ENCODE measurements at regions not wholly inside any gene's neighbourhood (a gene's known extent, or its start where the extent isn't known, plus 50 kb on each side); places are given as distances from the start of the nearest gene placed in this dataset.

DNA sequence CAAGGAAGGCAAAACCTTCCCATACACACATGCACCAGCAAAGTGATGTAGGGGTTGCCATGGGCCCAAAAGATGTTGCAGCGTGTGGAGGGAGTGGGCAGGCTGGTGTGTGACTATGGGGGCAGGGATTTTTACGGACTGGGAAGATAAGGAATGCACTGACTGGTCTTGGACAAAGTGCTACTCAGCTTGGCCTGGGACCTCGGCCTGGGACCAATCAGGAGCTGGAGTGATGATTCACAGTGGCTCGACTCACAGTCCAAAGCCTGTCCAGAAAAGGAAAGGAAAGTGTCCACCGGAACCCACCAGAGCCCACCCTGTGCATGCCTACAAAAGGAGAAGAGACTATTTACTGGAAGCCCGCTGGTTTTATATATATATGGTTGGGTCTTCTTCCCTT, 567.0 kb upstream of the GNPDA2 start:
- TF ChIP-seq POLR2A (IDR thresholded peaks at IDR 0.05) (no peak), POLR2AphosphoS5 (IDR thresholded peaks at IDR 0.05) (no peak), EP300 (IDR thresholded peaks at IDR 0.05; ENCODE audit: low read depth) (no peak)
- TF ChIP-seq, protein P1, sequence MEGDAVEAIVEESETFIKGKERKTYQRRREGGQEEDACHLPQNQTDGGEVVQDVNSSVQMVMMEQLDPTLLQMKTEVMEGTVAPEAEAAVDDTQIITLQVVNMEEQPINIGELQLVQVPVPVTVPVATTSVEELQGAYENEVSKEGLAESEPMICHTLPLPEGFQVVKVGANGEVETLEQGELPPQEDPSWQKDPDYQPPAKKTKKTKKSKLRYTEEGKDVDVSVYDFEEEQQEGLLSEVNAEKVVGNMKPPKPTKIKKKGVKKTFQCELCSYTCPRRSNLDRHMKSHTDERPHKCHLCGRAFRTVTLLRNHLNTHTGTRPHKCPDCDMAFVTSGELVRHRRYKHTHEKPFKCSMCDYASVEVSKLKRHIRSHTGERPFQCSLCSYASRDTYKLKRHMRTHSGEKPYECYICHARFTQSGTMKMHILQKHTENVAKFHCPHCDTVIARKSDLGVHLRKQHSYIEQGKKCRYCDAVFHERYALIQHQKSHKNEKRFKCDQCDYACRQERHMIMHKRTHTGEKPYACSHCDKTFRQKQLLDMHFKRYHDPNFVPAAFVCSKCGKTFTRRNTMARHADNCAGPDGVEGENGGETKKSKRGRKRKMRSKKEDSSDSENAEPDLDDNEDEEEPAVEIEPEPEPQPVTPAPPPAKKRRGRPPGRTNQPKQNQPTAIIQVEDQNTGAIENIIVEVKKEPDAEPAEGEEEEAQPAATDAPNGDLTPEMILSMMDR (IDR thresholded peaks at IDR 0.05) = no peak
